ENCODE measurements at regions not wholly inside any gene's neighbourhood (a gene's known extent, or its start where the extent isn't known, plus 50 kb on each side); places are given as distances from the start of the nearest gene placed in this dataset.

- no peak for DNase-seq (ENCODE audit: low spot score)
- no peaks in the 10 kb centered on the region for H3K27me3 Mint-ChIP-seq (ENCODE audit: low read depth)
- H3K9me3 Mint-ChIP-seq (ENCODE audit: low read depth) = peaks cover 8% of the 10 kb centered on the region
- H3K27ac Mint-ChIP-seq (ENCODE audit: unreplicated experiment) = no peak overlapping the region
- peaks cover 16% of the 10 kb centered on the region for H3K4me1 Mint-ChIP-seq (ENCODE audit: low read depth)
- H3K4me3 Mint-ChIP-seq (ENCODE audit: unreplicated experiment) = no peak overlapping the region
- H3K36me3 Mint-ChIP-seq (ENCODE audit: low read depth) = no peaks in the 10 kb centered on the region
- TF ChIP-seq CTCF (IDR thresholded peaks at IDR 0.05) = no peak
Observed at GRCh38 chr3:151630035-151630434, 103.7 kb upstream of the AADACL2 start.

GRCh38 chr3:151625586-151625985 lies 108.1 kb upstream of the AADACL2 start:
- H3K4me3 Mint-ChIP-seq (ENCODE audit: unreplicated experiment) = no peak overlapping the region
- H3K27ac Mint-ChIP-seq (ENCODE audit: unreplicated experiment) = no peak overlapping the region
- no peaks in the 10 kb centered on the region for H3K36me3 Mint-ChIP-seq (ENCODE audit: low read depth)

GRCh38 chr3:151625086-151625485 lies 108.6 kb upstream of the AADACL2 start:
- Mint-ChIP-seq H3K27me3 (ENCODE audit: low read depth) (peaks cover 7% of the 10 kb centered on the region), H3K27ac (ENCODE audit: unreplicated experiment) (no peak overlapping the region), H3K4me3 (ENCODE audit: unreplicated experiment) (no peak overlapping the region), H3K36me3 (ENCODE audit: low read depth) (no peaks in the 10 kb centered on the region), H3K4me1 (ENCODE audit: low read depth) (peaks cover 4% of the 10 kb centered on the region), H3K9me3 (ENCODE audit: low read depth) (peaks cover 2% of the 10 kb centered on the region)
- TF ChIP-seq CTCF (IDR thresholded peaks at IDR 0.05) = no peak
- DNase-seq (ENCODE audit: low spot score) = no peak

More at GRCh38 chr3:151625586-151625985, 108.1 kb upstream of the AADACL2 start:
- TF ChIP-seq CTCF (IDR thresholded peaks at IDR 0.05) = no peak
- DNase-seq (ENCODE audit: low spot score) = no peak
- Mint-ChIP-seq H3K4me1 (ENCODE audit: low read depth) (peaks cover 7% of the 10 kb centered on the region), H3K27me3 (ENCODE audit: low read depth) (peaks cover 7% of the 10 kb centered on the region), H3K9me3 (ENCODE audit: low read depth) (peaks cover 2% of the 10 kb centered on the region)

GRCh38 chr3:151620071-151620470 lies 113.7 kb upstream of the AADACL2 start:
- TF ChIP-seq CTCF (IDR thresholded peaks at IDR 0.05) = no peak
- Mint-ChIP-seq H3K27me3 (ENCODE audit: low read depth) (peaks cover 9% of the 10 kb centered on the region), H3K4me3 (ENCODE audit: unreplicated experiment) (no peak overlapping the region), H3K36me3 (ENCODE audit: low read depth) (no peaks in the 10 kb centered on the region), H3K27ac (ENCODE audit: unreplicated experiment) (no peak overlapping the region), H3K9me3 (ENCODE audit: low read depth) (no peaks in the 10 kb centered on the region), H3K4me1 (ENCODE audit: low read depth) (no peaks in the 10 kb centered on the region)
- no peak for DNase-seq (ENCODE audit: low spot score)

GRCh38 chr3:151615464-151615863 lies 118.3 kb upstream of the AADACL2 start:
- H3K27me3 Mint-ChIP-seq (ENCODE audit: low read depth) = peaks cover 2% of the 10 kb centered on the region
- DNase-seq (ENCODE audit: low spot score) = no peak
- no peak for TF ChIP-seq CTCF (IDR thresholded peaks at IDR 0.05)
- H3K9me3 Mint-ChIP-seq (ENCODE audit: low read depth) = no peaks in the 10 kb centered on the region
- H3K36me3 Mint-ChIP-seq (ENCODE audit: low read depth) = no peaks in the 10 kb centered on the region
- no peak overlapping the region for H3K27ac Mint-ChIP-seq (ENCODE audit: unreplicated experiment)
- peaks cover 4% of the 10 kb centered on the region for H3K4me1 Mint-ChIP-seq (ENCODE audit: low read depth)
- no peak overlapping the region for H3K4me3 Mint-ChIP-seq (ENCODE audit: unreplicated experiment)
